Gastrocnemius medialis (tissue), 4 donors: ENCODE measurements at regions not wholly inside any gene's neighbourhood (a gene's known extent, or its start where the extent isn't known, plus 50 kb on each side); places are given as distances from the start of the nearest gene placed in this dataset.
"Not testable (repeated sequence)": the region's sequence is repeated elsewhere in the genome, so short reads cannot be mapped to it uniquely, and the experiment has no call there.

Source experiments
- POLR2A ChIP-seq, 2 donors: fragments of 450-650 bp; IDR thresholded peaks; one replicate each; pipeline ENCODE4 v1.6.1; 2017; ENCODE audit warnings: antibody characterized with exemption in 2 of 2, mild to moderate bottlenecking in 2 of 2, moderate library complexity in 2 of 2
- TF ChIP-seq, protein P1 (sequence below), 5 experiments: fragments of 450-650 bp in 3 of 5; fragments of 200-600 bp in 2 of 5; sonication (generic) in 2 of 5; IDR thresholded peaks in 4 of 5; conservative IDR thresholded peaks in 1 of 5; 1 replicate in 4 of 5; 2 replicates in 1 of 5; pipeline ENCODE4 v1.5.1; 2016 to 2019; ENCODE audit warnings: antibody characterized with exemption in 5 of 5, mild to moderate bottlenecking in 3 of 5, moderate library complexity in 3 of 5

DNA sequence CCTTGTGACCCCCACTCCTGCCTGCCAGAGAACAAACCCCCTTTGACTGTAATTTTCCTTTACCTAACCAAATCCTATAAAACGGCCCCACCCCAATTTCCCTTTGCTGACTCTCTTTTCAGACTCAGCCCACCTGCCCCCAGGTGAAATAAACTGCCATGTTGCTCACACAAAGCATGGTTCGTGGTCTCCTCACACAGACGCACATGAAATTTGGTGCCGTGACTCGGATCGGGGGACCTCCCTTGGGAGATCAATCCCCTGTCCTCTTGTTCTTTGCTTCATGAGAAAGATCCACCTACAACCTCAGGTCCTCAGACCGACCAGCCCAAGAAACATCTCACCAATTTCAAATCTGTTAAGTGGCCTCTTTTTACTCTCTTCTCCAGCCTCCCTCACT lies 179.0 kb downstream of the RASEF start:
- not testable (repeated sequence) for TF ChIP-seq POLR2A (IDR thresholded peaks at IDR 0.05)
- TF ChIP-seq, protein P1, sequence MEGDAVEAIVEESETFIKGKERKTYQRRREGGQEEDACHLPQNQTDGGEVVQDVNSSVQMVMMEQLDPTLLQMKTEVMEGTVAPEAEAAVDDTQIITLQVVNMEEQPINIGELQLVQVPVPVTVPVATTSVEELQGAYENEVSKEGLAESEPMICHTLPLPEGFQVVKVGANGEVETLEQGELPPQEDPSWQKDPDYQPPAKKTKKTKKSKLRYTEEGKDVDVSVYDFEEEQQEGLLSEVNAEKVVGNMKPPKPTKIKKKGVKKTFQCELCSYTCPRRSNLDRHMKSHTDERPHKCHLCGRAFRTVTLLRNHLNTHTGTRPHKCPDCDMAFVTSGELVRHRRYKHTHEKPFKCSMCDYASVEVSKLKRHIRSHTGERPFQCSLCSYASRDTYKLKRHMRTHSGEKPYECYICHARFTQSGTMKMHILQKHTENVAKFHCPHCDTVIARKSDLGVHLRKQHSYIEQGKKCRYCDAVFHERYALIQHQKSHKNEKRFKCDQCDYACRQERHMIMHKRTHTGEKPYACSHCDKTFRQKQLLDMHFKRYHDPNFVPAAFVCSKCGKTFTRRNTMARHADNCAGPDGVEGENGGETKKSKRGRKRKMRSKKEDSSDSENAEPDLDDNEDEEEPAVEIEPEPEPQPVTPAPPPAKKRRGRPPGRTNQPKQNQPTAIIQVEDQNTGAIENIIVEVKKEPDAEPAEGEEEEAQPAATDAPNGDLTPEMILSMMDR (IDR thresholded peaks at IDR 0.05 in 4 of 5, conservative IDR thresholded peaks at IDR 0.05 in 1 of 5): not testable (repeated sequence)
